RWPE2 (cell line): ENCODE measurements at regions not wholly inside any gene's neighbourhood (a gene's known extent, or its start where the extent isn't known, plus 50 kb on each side); places are given as distances from the start of the nearest gene placed in this dataset.

ENCODE experiments used
- ATAC-seq: fragments of 200-7000 bp; cut with Tn5 transposase; 3 replicates; pipeline ENCODE4 v1.9.1; 2021; ENCODE audit warnings: low read depth
- DNase-seq: peaks from one replicate; pipeline ENCODE4 v3.0.0-alpha.2; 2020; ENCODE audit warnings: low spot score
- H3K27ac ChIP-seq: fragments of 450-650 bp; 2 replicates; pipeline ENCODE4 v1.5.1; 2017; ENCODE audit warnings: mild to moderate bottlenecking; ENCODE audit not compliant: poor library complexity, severe bottlenecking
- H3K27me3 ChIP-seq: fragments of 250-450 bp; sonication (Bioruptor Pico); 2 replicates; pipeline ENCODE4 v1.5.1; 2021; ENCODE audit warnings: mild to moderate bottlenecking, moderate library complexity; ENCODE audit not compliant: insufficient read depth, poor library complexity, severe bottlenecking
- H3K36me3 ChIP-seq: fragments of 250-450 bp; sonication (Bioruptor Pico); 2 replicates; pipeline ENCODE4 v1.5.1; 2020; ENCODE audit warnings: low read depth, mild to moderate bottlenecking, moderate library complexity
- H3K4me1 ChIP-seq: fragments of 250-450 bp; sonication (Bioruptor Pico); 2 replicates; pipeline ENCODE4 v1.5.1; 2021; ENCODE audit warnings: mild to moderate bottlenecking, moderate library complexity; ENCODE audit not compliant: insufficient read depth, poor library complexity, severe bottlenecking
- H3K4me3 ChIP-seq: fragments of 250-450 bp; sonication (Bioruptor Pico); 2 replicates; pipeline ENCODE4 v1.5.1; 2021; ENCODE audit warnings: mild to moderate bottlenecking, moderate library complexity; ENCODE audit not compliant: severe bottlenecking
- H3K9me3 ChIP-seq: fragments of 250-450 bp; sonication (Bioruptor Pico); 2 replicates; pipeline ENCODE4 v1.5.1; 2021; ENCODE audit warnings: mild to moderate bottlenecking, moderate library complexity; ENCODE audit not compliant: severe bottlenecking
- CTCF ChIP-seq: fragments of 450-650 bp; IDR thresholded peaks from one replicate; pipeline ENCODE4 v1.5.1; 2017; ENCODE audit warnings: mild to moderate bottlenecking, moderate library complexity; ENCODE audit not compliant: poor library complexity, severe bottlenecking

GRCh38 chr13:88085036-88085435, 413.9 kb downstream of the SLITRK5 start:
- no peaks in the 10 kb centered on the region for H3K27me3 ChIP-seq
- ATAC-seq: no peak
- H3K4me3 ChIP-seq: no peak overlapping the region
- no peak overlapping the region for H3K27ac ChIP-seq
- H3K4me1 ChIP-seq: no peaks in the 10 kb centered on the region
- H3K9me3 ChIP-seq: no peaks in the 10 kb centered on the region
- DNase-seq: no peak
- no peak for TF ChIP-seq CTCF
- no peaks in the 10 kb centered on the region for H3K36me3 ChIP-seq

DNA sequence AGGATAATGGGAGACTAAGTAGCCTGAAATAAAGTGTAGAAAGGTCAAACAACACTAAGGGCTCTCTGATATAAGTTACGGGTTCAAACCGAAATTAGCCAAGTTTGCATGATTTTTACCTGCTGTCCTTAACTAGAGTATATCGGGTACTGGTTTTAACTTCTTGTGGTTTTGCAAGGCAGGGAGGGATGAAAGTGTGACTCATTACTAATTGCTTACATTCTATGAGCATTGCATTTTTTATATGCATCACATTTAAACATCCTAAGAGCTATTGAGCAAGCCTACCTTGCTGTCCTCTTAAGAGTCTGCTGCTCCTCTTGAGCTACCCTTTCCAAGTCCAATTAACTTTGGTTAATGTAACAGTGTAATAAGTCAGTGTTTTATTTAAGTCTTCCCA, 415.4 kb downstream of the SLITRK5 start:
- DNase-seq (no peak), ATAC-seq (peak; percentile 82)
- H3K27ac ChIP-seq: no peak overlapping the region
- H3K27me3 ChIP-seq: no peaks in the 10 kb centered on the region
- H3K36me3 ChIP-seq: no peaks in the 10 kb centered on the region
- no peaks in the 10 kb centered on the region for H3K4me1 ChIP-seq
- no peak overlapping the region for H3K4me3 ChIP-seq
- TF ChIP-seq CTCF: no peak
- no peaks in the 10 kb centered on the region for H3K9me3 ChIP-seq

GRCh38 chr13:88097541-88097940, 426.4 kb downstream of the SLITRK5 start:
- Histone ChIP-seq H3K9me3 (no peaks in the 10 kb centered on the region), H3K4me3 (no peak overlapping the region), H3K27ac (no peak overlapping the region), H3K4me1 (no peaks in the 10 kb centered on the region), H3K36me3 (no peaks in the 10 kb centered on the region), H3K27me3 (no peaks in the 10 kb centered on the region)
- no peak for DNase-seq
- ATAC-seq: no peak
- TF ChIP-seq CTCF: no peak

- H3K27ac ChIP-seq: no peak overlapping the region
- TF ChIP-seq CTCF: no peak
- ATAC-seq: no peak
- H3K27me3 ChIP-seq: no peaks in the 10 kb centered on the region
- H3K4me1 ChIP-seq: no peaks in the 10 kb centered on the region
- H3K9me3 ChIP-seq: no peaks in the 10 kb centered on the region
- H3K4me3 ChIP-seq: no peak overlapping the region
- no peak for DNase-seq
- H3K36me3 ChIP-seq: no peaks in the 10 kb centered on the region
Observed at GRCh38 chr13:88103824-88104223, 432.7 kb downstream of the SLITRK5 start.

- Histone ChIP-seq H3K36me3 (no peaks in the 10 kb centered on the region), H3K4me3 (no peak overlapping the region), H3K4me1 (no peaks in the 10 kb centered on the region), H3K27me3 (no peaks in the 10 kb centered on the region), H3K9me3 (no peaks in the 10 kb centered on the region), H3K27ac (no peak overlapping the region)
- ATAC-seq (no peak), DNase-seq (no peak)
- TF ChIP-seq CTCF: no peak
Observed at GRCh38 chr13:88104576-88104975, 433.4 kb downstream of the SLITRK5 start.
